BLaER1 treated with 17β-estradiol and CSF1 and Interleukin-3, amounts not matched to agents 10 nM and 100 nM (cell line): ENCODE measurements at regions not wholly inside any gene's neighbourhood (a gene's known extent, or its start where the extent isn't known, plus 50 kb on each side); places are given as distances from the start of the nearest gene placed in this dataset.
"Not testable (repeated sequence)": the region's sequence is repeated elsewhere in the genome, so short reads cannot be mapped to it uniquely, and the experiment has no call there.

ENCODE experiments used
- H3K27ac ChIP-seq, 11 experiments: shearing (Covaris generic); formaldehyde crosslinking; 2 replicates each; pipeline ENCODE4 v1.8.1; 2022
- H3K27me3 ChIP-seq, 11 experiments: shearing (Covaris generic); formaldehyde crosslinking; 2 replicates each; pipeline ENCODE4 v1.8.1; 2022
- H3K36me3 ChIP-seq, 11 experiments: shearing (Covaris generic); formaldehyde crosslinking; 2 replicates each; pipeline ENCODE4 v1.8.1; 2022
- H3K4me1 ChIP-seq, 10 experiments: shearing (Covaris generic); formaldehyde crosslinking; 2 replicates each; pipeline ENCODE4 v1.8.1; 2022
- H3K4me2 ChIP-seq, 11 experiments: shearing (Covaris generic); formaldehyde crosslinking; 2 replicates each; pipeline ENCODE4 v1.8.1; 2022
- H3K4me3 ChIP-seq, 10 experiments: shearing (Covaris generic); formaldehyde crosslinking; 2 replicates each; pipeline ENCODE4 v1.8.1; 2022
- H3K9ac ChIP-seq, 11 experiments: shearing (Covaris generic); formaldehyde crosslinking; 2 replicates each; pipeline ENCODE4 v1.8.1; 2022
- H3K9me3 ChIP-seq, 11 experiments: shearing (Covaris generic); formaldehyde crosslinking; replicated peaks in 1 of 11; 2 replicates each; pipeline ENCODE4 v1.8.1; 2022
- H4K20me1 ChIP-seq, 11 experiments: shearing (Covaris generic); formaldehyde crosslinking; 2 replicates each; pipeline ENCODE4 v1.8.1; 2022
- Cebpa-rat ChIP-seq, 11 experiments: shearing (Covaris generic); IDR thresholded peaks; 2 replicates each; pipeline ENCODE4 v1.8.1; 2022

DNA sequence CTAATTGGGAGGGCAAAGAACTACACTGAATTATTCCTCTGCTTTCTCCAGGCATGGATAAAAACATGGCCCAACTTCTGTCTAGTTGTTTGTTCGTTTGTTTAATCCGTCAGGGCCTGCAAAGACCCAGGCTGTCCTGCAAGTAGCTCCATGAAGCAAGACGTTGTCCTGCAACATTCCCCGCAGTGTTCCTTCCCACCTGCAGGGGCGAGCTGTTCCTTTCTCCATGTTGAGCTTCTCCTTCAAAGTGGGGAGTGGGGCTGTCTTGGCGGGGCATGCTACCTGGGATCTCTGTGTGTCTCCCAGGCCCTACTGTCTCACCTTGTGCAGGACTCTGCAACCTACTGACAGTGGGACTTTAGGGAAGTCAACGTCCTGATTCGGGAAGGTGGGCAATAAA lies 264.0 kb upstream of the SMIM21 start:
- H3K9me3 ChIP-seq, result no peaks in the 10 kb centered on the region; a peak in 1 of 22 replicates
- no peaks in the 10 kb centered on the region for H3K27me3 ChIP-seq
- H3K4me1 ChIP-seq, result peaks cover 0 to 5% (median 0%) of the 10 kb centered on the region in 10 experiments; a peak in 3 of 20 replicates
- H3K4me2 ChIP-seq, result no peak overlapping the region
- TF ChIP-seq Cebpa-rat (IDR thresholded peaks at IDR 0.05), result no peak
- no peaks in the 10 kb centered on the region for H4K20me1 ChIP-seq
- no peaks in the 10 kb centered on the region for H3K36me3 ChIP-seq
- no peak overlapping the region for H3K9ac ChIP-seq
- H3K4me3 ChIP-seq, result no peak overlapping the region
- H3K27ac ChIP-seq, result no peak overlapping the region

DNA sequence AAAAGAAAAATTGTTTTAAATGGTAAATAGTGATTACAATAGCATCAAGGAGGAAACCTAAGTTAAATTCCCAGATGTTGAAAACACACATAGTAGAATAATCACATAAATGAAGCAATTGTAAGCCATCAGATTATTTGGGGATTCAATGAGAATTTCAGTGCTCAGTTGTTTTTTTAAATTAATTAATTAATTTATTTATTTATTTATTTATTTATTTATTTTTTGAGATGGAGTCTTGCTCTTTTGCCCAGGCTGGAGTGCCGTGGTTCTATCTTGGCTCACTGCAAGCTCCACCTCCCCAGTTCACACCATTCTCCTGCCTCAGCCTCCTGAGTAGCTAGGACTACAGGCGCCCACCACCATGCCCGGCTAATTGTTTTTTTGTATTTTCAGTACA lies 262.8 kb upstream of the SMIM21 start:
- not testable (repeated sequence) for H4K20me1 ChIP-seq, H3K4me3 ChIP-seq, H3K27ac ChIP-seq, H3K4me1 ChIP-seq, H3K9me3 ChIP-seq, H3K27me3 ChIP-seq, H3K36me3 ChIP-seq, H3K9ac ChIP-seq, H3K4me2 ChIP-seq

DNA sequence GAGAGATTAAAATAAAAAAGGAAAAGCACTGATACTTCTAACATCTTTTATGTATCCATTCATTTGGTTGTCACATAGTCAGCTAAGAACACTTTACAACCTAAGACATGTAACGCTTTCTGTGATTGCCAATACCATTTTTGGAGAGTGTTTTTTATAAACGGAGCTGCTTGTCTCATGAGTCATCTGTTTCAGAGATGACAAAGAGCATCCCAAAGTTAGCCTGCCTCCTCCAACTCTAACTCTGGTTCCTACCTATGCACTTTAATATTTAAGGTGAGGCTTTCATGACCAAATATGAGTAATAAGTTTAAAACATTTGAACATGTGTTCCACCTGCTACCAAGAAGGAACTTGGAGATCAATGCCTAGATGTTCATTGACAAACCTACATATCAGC lies 260.1 kb upstream of the SMIM21 start:
- Histone ChIP-seq H3K27ac (no peak overlapping the region), H3K36me3 (no peaks in the 10 kb centered on the region), H3K4me2 (no peak overlapping the region), H3K9ac (no peak overlapping the region), H3K27me3 (no peaks in the 10 kb centered on the region), H3K9me3 (no peaks in the 10 kb centered on the region; a peak in 1 of 22 replicates), H4K20me1 (no peaks in the 10 kb centered on the region), H3K4me1 (no peaks in the 10 kb centered on the region), H3K4me3 (no peak overlapping the region)
- no peak for TF ChIP-seq Cebpa-rat (IDR thresholded peaks at IDR 0.05)

DNA sequence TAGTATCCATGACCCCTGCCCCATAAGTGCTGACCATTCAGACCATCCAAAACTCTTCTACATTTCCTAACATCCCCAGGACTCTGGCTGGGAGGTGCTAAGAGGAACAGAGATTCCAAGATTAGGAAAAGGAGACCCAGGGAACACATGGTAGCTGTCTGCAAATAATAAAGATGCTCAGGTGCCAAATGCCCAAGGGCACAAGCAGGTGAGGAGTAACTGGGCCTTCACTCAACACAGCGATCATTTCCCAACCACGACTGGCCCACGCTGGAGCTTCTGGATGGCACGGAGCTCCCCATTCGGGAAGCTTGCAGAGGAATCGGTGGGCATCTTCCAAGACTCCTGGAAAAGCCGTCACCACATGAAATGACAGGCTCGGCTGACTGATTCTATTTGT lies 255.9 kb upstream of the SMIM21 start:
- no peak overlapping the region for H3K9ac ChIP-seq
- H3K9me3 ChIP-seq, result no peaks in the 10 kb centered on the region
- no peaks in the 10 kb centered on the region for H3K36me3 ChIP-seq
- H3K27ac ChIP-seq, result no peak overlapping the region
- H3K27me3 ChIP-seq, result no peaks in the 10 kb centered on the region
- TF ChIP-seq Cebpa-rat (IDR thresholded peaks at IDR 0.05), result no peak
- no peaks in the 10 kb centered on the region for H4K20me1 ChIP-seq
- no peak overlapping the region for H3K4me3 ChIP-seq
- H3K4me1 ChIP-seq, result no peaks in the 10 kb centered on the region
- H3K4me2 ChIP-seq, result no peak overlapping the region

DNA sequence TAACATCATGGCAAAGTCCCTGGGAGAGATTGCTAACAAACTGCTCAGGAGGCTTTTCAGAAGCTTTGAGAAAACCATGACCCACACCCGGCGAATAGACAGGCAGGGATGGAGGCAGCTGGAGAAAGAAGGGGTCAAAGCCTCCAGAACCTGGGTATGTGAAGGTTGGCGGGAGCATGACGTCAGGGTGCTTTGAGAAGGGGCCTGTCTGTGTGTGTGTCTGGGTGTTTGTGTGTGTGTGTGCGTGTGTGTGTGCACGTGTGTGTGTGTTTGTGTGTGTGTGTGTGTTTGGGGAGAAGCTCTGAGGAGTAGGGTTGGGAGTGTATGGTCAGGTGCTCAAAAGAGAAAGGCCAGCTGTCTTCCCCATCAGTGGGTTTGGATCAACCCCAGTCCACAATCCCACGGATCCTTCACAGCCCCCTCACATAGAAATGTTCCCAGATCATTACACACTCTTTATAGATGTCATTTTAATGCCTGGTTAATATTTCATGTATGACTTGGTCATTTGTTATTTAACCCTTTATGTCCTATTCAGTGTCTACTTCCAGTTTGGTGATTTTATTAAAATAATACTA lies 254.1 kb upstream of the SMIM21 start:
- Histone ChIP-seq H3K4me1 (no peaks in the 10 kb centered on the region), H3K4me2 (no peak overlapping the region), H3K27ac (no peak overlapping the region), H3K36me3 (no peaks in the 10 kb centered on the region), H3K4me3 (no peak overlapping the region), H3K9me3 (no peaks in the 10 kb centered on the region), H3K27me3 (no peaks in the 10 kb centered on the region), H3K9ac (no peak overlapping the region), H4K20me1 (no peaks in the 10 kb centered on the region)
- no peak for TF ChIP-seq Cebpa-rat (IDR thresholded peaks at IDR 0.05)

DNA sequence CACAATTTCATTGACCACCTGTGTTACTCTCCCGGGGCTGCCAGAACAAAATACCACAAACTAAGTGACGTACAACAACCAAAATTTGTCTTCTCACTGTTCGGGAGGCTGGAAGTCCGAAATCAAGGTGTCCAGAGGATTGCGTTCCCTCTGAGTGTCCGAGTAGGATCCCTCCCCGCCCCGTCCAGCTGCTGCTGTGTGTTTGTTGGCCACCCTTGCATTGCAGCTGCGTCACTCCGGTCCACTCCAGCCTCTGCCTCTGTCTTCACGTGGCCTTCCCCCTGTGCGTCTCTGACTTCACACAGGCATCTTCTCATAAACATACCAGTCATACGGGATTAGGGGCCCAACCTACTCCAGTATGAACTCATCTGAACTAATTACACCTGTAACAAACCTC lies 251.8 kb upstream of the SMIM21 start:
- H3K9ac ChIP-seq, result no peak overlapping the region
- H3K27me3 ChIP-seq, result no peaks in the 10 kb centered on the region
- H3K4me3 ChIP-seq, result no peak overlapping the region
- H3K9me3 ChIP-seq, result peaks cover 3 to 10% (median 5%) of the 10 kb centered on the region in 11 experiments; a peak in 14 of 22 replicates
- H3K27ac ChIP-seq, result no peak overlapping the region
- H4K20me1 ChIP-seq, result no peaks in the 10 kb centered on the region
- no peak overlapping the region for H3K4me2 ChIP-seq
- TF ChIP-seq Cebpa-rat (IDR thresholded peaks at IDR 0.05), result no peak
- H3K4me1 ChIP-seq, result no peaks in the 10 kb centered on the region
- no peaks in the 10 kb centered on the region; a peak in 1 of 22 replicates for H3K36me3 ChIP-seq

DNA sequence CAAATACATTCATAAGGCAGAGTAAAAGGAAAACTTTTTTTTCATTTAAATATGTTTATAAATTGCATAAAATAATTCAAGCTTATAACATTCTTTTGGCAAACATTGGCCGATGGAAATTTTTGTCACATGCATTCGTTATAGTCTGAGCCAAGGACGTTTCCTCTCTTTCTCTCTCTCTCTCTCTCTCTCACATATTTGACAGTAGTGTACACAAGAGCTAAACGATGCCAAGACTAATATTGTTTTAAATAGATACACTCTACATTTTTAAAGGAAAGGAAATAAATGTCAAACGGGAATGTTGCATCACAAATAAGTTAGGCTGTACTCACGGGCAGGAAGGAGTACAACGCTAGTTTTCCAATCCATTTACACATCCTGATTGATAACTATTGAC lies 251.1 kb upstream of the SMIM21 start:
- Histone ChIP-seq H3K27ac (no peak overlapping the region), H3K9ac (no peak overlapping the region), H3K36me3 (no peaks in the 10 kb centered on the region; a peak in 1 of 22 replicates), H3K4me2 (no peak overlapping the region), H4K20me1 (no peaks in the 10 kb centered on the region), H3K27me3 (no peaks in the 10 kb centered on the region), H3K4me1 (no peaks in the 10 kb centered on the region), H3K4me3 (no peak overlapping the region), H3K9me3 (peaks cover 3 to 11% (median 8%) of the 10 kb centered on the region in 11 experiments; a peak in 14 of 22 replicates)
- no peak for TF ChIP-seq Cebpa-rat (IDR thresholded peaks at IDR 0.05)

DNA sequence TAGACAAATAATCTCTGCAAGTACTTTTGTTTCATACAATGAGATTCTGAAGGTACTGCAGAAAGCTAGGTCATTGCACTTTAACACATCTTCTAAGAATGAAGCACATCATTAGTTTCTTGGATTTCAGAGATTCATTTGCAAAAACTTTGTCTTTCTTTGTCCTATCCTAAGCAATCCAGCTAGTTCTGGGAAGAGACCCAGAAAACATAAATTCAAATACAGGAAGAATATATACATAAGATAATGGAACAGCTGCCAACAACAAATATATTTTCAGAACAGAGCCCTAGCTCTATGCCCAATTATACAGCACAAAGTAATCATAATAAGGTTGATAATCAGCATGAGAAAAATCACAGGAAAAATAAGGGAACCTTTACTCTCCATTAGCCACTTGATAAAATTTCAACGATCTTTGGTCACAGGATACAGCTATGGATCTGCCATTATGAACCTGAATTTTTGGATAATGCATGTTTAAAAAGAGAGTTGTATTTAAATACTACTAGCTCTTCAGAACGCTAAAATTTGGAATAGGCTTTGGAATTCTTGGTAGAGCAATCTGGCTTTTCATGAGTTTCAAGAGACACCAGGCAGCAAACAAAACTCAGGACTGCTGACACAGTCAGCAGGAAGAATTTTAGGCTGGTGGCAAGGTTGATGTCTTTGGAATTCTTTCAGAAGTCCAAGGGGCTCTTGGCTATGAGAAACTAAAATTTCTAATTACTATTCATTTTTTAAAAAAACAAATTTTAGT lies 250.4 kb upstream of the SMIM21 start:
- no peak overlapping the region for H3K4me3 ChIP-seq
- H4K20me1 ChIP-seq, result no peaks in the 10 kb centered on the region
- no peak overlapping the region for H3K4me2 ChIP-seq
- H3K27me3 ChIP-seq, result no peaks in the 10 kb centered on the region
- peaks cover 3 to 11% (median 8%) of the 10 kb centered on the region in 11 experiments; a peak in 14 of 22 replicates for H3K9me3 ChIP-seq
- no peak for TF ChIP-seq Cebpa-rat (IDR thresholded peaks at IDR 0.05)
- H3K36me3 ChIP-seq, result no peaks in the 10 kb centered on the region; a peak in 1 of 22 replicates
- no peak overlapping the region for H3K9ac ChIP-seq
- H3K27ac ChIP-seq, result no peak overlapping the region
- H3K4me1 ChIP-seq, result no peaks in the 10 kb centered on the region

DNA sequence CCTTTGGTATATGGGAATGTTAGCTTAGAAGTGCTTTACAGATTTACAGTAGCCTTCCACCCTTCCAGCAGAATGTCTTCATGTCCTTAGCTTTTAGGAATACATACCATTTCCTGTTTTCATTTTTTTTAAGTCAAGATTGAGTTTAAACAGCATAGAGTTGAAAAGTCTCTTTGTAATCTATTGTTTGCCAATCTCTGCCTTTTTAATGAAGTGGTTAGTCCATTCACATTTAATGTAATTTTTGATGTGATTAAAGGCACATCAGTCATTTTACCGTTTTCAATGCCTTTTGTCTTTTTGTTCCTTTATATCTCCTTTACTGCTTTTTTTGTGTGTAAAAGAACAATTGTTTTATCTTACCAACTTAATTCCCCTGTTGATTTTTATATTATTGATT lies 233.4 kb upstream of the SMIM21 start:
- Histone ChIP-seq H3K9me3 (peaks cover 28 to 44% (median 37%) of the 10 kb centered on the region in 11 experiments), H3K27me3 (no peaks in the 10 kb centered on the region), H3K4me1 (peaks cover 20 to 46% (median 38%) of the 10 kb centered on the region in 10 experiments), H3K36me3 (0 out of 22 replicates have a peak, but pooled peaks cover 0 to 5% (median 0%) of the 10 kb centered on the region in 11 experiments), H3K4me3 (no peak overlapping the region), H3K9ac (no peak overlapping the region), H3K4me2 (no peak overlapping the region), H4K20me1 (no peaks in the 10 kb centered on the region), H3K27ac (no peak overlapping the region)
- no peak for TF ChIP-seq Cebpa-rat (IDR thresholded peaks at IDR 0.05)
